DND-41 (cell line): ENCODE measurements at regions not wholly inside any gene's neighbourhood (a gene's known extent, or its start where the extent isn't known, plus 50 kb on each side); places are given as distances from the start of the nearest gene placed in this dataset.

ENCODE experiments used
- ATAC-seq: fragments of 200-7000 bp; cut with Tn5 transposase; 3 replicates; pipeline ENCODE4 v1.9.1; 2021; ENCODE audit warnings: low read depth; ENCODE audit not compliant: insufficient read depth
- DNase-seq: peaks from one replicate; pipeline ENCODE4 v3.0.0-alpha.2; 2020
- H2AFZ ChIP-seq: 2 replicates; pipeline ENCODE4 v1.6.0; 2012; ENCODE audit warnings: low read depth, low read length
- H3K27ac ChIP-seq: 2 replicates; pipeline ENCODE4 v1.5.1; 2012; ENCODE audit warnings: low read length, inconsistent platforms
- H3K27me3 ChIP-seq: fragments of 200-600 bp; sonication (generic); 2 replicates; pipeline ENCODE4 v1.6.0; 2012; ENCODE audit warnings: low read length, mild to moderate bottlenecking, inconsistent platforms; ENCODE audit not compliant: insufficient read depth, poor library complexity
- H3K36me3 ChIP-seq: 2 replicates; pipeline ENCODE4 v1.5.1; 2012; ENCODE audit warnings: low read length, inconsistent platforms; ENCODE audit not compliant: insufficient read depth
- H3K4me1 ChIP-seq: 2 replicates; pipeline ENCODE4 v1.5.1; 2012; ENCODE audit warnings: mild to moderate bottlenecking, low read length; ENCODE audit not compliant: insufficient read depth
- H3K4me2 ChIP-seq: 2 replicates; pipeline ENCODE4 v1.6.0; 2012; ENCODE audit warnings: mild to moderate bottlenecking, moderate library complexity, low read length, inconsistent platforms; ENCODE audit not compliant: insufficient read depth
- H3K4me3 ChIP-seq, 2 experiments: fragments of 200-600 bp in 1 of 2; shearing (Covaris generic) in 1 of 2; 2 replicates each; pipeline ENCODE4 v1.5.1; 2012 to 2016; ENCODE audit warnings: inconsistent platforms in 2 of 2, low read length in 2 of 2, mild to moderate bottlenecking in 2 of 2, low read depth in 1 of 2, moderate library complexity in 1 of 2
- H3K79me2 ChIP-seq: 2 replicates; pipeline ENCODE4 v1.6.0; 2012; ENCODE audit warnings: low read length, inconsistent platforms; ENCODE audit not compliant: insufficient read depth
- H3K9ac ChIP-seq: 2 replicates; pipeline ENCODE4 v1.6.0; 2012; ENCODE audit warnings: low read depth, mild to moderate bottlenecking, inconsistent platforms, low read length, moderate library complexity
- H3K9me3 ChIP-seq: 2 replicates; pipeline ENCODE4 v1.5.1; 2012; ENCODE audit warnings: low read length, moderate library complexity, mild to moderate bottlenecking, inconsistent platforms; ENCODE audit not compliant: insufficient read depth, severe bottlenecking
- H4K20me1 ChIP-seq: 2 replicates; pipeline ENCODE4 v1.6.0; 2012; ENCODE audit warnings: low read length; ENCODE audit not compliant: insufficient read depth
- EZH2 ChIP-seq: IDR thresholded peaks from 3 replicates; pipeline ENCODE4 v1.6.1; 2012; ENCODE audit warnings: borderline replicate concordance, low read depth, mild to moderate bottlenecking, moderate library complexity, low read length, inconsistent platforms; ENCODE audit not compliant: severe bottlenecking
- TF ChIP-seq, protein P1 (sequence below): IDR thresholded peaks from 2 replicates; pipeline ENCODE4 v1.5.1; 2012; ENCODE audit warnings: borderline replicate concordance, low read length, moderate library complexity, mild to moderate bottlenecking; ENCODE audit not compliant: poor library complexity, severe bottlenecking; ENCODE audit errors: extremely low read depth

- TF ChIP-seq EZH2: no peak
- TF ChIP-seq, protein P1, sequence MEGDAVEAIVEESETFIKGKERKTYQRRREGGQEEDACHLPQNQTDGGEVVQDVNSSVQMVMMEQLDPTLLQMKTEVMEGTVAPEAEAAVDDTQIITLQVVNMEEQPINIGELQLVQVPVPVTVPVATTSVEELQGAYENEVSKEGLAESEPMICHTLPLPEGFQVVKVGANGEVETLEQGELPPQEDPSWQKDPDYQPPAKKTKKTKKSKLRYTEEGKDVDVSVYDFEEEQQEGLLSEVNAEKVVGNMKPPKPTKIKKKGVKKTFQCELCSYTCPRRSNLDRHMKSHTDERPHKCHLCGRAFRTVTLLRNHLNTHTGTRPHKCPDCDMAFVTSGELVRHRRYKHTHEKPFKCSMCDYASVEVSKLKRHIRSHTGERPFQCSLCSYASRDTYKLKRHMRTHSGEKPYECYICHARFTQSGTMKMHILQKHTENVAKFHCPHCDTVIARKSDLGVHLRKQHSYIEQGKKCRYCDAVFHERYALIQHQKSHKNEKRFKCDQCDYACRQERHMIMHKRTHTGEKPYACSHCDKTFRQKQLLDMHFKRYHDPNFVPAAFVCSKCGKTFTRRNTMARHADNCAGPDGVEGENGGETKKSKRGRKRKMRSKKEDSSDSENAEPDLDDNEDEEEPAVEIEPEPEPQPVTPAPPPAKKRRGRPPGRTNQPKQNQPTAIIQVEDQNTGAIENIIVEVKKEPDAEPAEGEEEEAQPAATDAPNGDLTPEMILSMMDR: no peak
- H2AFZ ChIP-seq: no peak overlapping the region
- H3K9me3 ChIP-seq: no peaks in the 10 kb centered on the region
Observed at GRCh38 chr2:2828774-2829368, 497.8 kb upstream of the MYT1L start.

DNA sequence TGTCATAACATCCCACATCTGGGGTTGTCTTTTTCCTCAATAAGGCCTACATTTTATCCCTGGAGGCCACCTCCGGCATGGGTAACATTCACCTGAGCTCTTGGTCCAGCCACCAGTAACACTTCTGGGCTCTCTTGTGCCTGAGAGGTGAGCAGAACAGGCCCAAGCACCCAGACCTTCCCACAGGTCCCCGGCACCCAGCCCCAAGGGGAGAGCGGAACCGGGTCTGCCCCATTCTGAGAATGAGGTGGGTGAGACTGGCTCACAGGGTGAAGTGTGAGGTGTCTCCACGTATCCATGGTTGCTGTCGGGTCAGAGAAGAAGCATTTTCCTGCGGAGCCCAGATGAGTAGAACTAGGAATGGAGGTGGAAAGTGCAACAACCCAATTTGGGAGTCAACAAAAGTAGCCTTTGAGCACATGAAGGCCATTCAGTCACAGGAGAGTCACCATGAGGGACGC is 496.7 kb upstream of the MYT1L start:
- ATAC-seq (no peak), DNase-seq (no peak)
- Histone ChIP-seq H3K4me2 (no peak overlapping the region), H3K27me3 (no peaks in the 10 kb centered on the region), H4K20me1 (no peaks in the 10 kb centered on the region), H3K9me3 (no peaks in the 10 kb centered on the region), H2AFZ (no peak overlapping the region), H3K36me3 (no peaks in the 10 kb centered on the region), H3K4me1 (no peaks in the 10 kb centered on the region), H3K27ac (no peak overlapping the region), H3K4me3 (no peak overlapping the region), H3K79me2 (no peaks in the 10 kb centered on the region), H3K9ac (no peak overlapping the region)
- TF ChIP-seq, protein P1: no peak
- TF ChIP-seq EZH2: no peak

More at GRCh38 chr2:2828774-2829368, 497.8 kb upstream of the MYT1L start:
- no peaks in the 10 kb centered on the region for H3K36me3 ChIP-seq
- no peak overlapping the region for H3K4me2 ChIP-seq
- no peak for DNase-seq
- H3K4me1 ChIP-seq: no peaks in the 10 kb centered on the region
- no peak overlapping the region for H3K9ac ChIP-seq
- no peak overlapping the region for H3K27ac ChIP-seq
- H3K27me3 ChIP-seq: no peaks in the 10 kb centered on the region
- no peaks in the 10 kb centered on the region for H3K79me2 ChIP-seq
- H3K4me3 ChIP-seq: no peak overlapping the region
- H4K20me1 ChIP-seq: no peaks in the 10 kb centered on the region
- no peak for ATAC-seq

- H3K27ac ChIP-seq: no peak overlapping the region
- no peak for ATAC-seq
Observed at GRCh38 chr2:2827046-2827636, 496.1 kb upstream of the MYT1L start.

More at GRCh38 chr2:2827046-2827636, 496.1 kb upstream of the MYT1L start:
- no peaks in the 10 kb centered on the region for H3K27me3 ChIP-seq
- no peak overlapping the region for H2AFZ ChIP-seq
- no peaks in the 10 kb centered on the region for H3K4me1 ChIP-seq
- H3K9me3 ChIP-seq: no peaks in the 10 kb centered on the region
- TF ChIP-seq, protein P1: no peak
- no peak for TF ChIP-seq EZH2
- no peak overlapping the region for H3K9ac ChIP-seq
- H4K20me1 ChIP-seq: no peaks in the 10 kb centered on the region
- no peaks in the 10 kb centered on the region for H3K79me2 ChIP-seq
- no peak for DNase-seq
- H3K4me3 ChIP-seq: no peak overlapping the region
- H3K36me3 ChIP-seq: no peaks in the 10 kb centered on the region
- H3K4me2 ChIP-seq: no peak overlapping the region
